Iris pigment epithelial cell (primary cell): ENCODE measurements at regions not wholly inside any gene's neighbourhood (a gene's known extent, or its start where the extent isn't known, plus 50 kb on each side); places are given as distances from the start of the nearest gene placed in this dataset.

Experiments
- DNase-seq: peaks from one replicate; pipeline ENCODE4 v3.0.0-alpha.2; 2011; ENCODE audit warnings: low read depth

DNA sequence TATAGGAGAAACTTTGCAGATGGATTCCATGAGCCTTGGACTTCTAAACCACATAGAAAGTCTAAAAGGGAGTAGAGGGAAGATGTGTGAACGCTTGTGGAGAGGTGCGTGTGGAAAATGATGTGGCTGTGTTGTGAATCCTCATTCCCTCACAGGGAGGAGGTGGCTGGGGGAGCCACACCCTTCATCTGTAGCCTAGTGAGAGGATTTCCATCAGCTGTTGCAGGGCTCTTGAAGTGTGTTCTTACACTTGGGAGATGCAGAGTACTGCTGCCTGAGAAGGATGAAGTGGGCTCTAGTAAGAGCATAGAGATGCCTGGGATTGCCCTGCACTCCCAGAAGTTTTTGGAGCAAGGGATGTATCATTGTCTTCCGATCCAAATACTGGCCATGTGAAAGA is 279.6 kb downstream of the QKI start:
- DNase-seq: no peak

GRCh38 chr6:163691049-163691448 is 276.5 kb downstream of the QKI start:
- no peak for DNase-seq

DNA sequence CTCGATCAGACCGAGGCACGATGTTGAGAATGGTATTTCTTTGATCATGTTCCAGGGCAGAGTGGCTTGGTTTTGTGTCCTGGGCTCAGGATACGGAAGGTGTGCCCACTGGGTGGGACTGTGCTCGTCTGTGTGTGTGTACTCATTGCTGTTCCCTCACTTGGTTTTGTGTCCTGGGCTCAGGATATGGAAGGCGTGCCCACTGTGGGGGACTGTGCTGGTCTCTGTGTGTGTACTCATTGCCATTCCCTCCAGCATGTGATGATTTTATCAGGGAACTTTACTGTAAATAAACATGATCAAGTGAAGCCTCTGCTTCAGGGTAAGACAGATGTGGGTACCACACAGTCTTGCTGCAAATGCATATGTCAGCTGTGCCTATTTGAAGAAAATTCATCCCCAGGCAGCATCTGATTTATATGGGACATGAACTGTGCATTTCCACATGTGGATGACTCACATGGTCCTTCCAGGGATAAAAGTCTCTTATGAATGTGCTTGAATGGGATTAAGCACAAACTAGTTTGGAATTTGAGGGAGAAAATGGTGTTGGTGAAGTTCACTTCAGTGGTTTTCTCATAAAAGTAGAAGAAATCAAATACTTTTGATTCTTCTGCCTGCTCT is 274.3 kb downstream of the QKI start:
- peak; percentile 9 for DNase-seq

GRCh38 chr6:163687075-163687474 is 272.6 kb downstream of the QKI start:
- DNase-seq: no peak

GRCh38 chr6:163686301-163686700 is 271.8 kb downstream of the QKI start:
- no peak for DNase-seq

DNA sequence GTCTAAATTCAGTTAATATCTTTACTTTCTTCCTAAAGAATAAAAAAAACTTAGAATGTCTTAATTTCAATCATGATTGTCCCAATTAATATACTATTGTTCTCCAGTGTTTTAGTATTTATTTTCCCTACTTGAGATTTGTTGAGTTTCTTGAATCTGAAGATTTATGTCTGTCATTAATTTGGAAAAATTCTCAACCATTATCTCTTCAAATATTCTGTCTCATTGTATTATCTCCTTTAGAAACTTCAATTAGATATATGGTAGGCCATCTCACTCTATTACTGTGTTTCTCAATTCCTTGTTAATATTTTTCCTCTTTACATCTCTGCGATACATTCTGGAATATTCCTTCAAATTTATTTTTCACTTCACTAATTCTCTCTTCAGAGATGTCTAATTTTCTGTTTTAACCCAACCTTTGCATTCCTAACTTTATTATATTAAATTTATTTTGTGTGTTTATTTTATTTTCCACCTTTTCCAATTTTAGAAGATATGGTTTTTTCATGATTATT is 268.6 kb downstream of the QKI start:
- no peak for DNase-seq

- peak; percentile 54 for DNase-seq
Measured at GRCh38 chr6:163679753-163680152, 265.2 kb downstream of the QKI start.

- no peak for DNase-seq
Measured at GRCh38 chr6:163679012-163679660, 264.6 kb downstream of the QKI start.

DNA sequence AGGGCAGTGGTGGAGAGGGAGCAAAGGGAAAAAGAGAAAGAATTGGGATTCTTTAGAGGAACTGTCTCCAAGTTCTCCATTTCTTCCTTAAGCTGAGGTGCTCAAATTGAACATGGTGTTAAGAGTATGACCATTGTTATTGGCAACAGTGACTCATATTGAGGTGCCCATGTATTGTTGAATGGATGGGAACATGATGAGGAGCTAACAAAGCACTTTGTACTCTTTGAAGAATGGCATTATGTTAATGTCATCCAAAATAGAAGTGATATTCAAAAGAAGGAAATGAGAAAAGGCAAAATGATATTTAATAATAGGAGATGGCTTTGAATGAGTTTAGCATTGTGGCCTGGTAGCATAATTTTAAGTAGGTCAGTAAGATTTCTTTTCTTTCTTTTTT is 261.1 kb downstream of the QKI start:
- no peak for DNase-seq

DNA sequence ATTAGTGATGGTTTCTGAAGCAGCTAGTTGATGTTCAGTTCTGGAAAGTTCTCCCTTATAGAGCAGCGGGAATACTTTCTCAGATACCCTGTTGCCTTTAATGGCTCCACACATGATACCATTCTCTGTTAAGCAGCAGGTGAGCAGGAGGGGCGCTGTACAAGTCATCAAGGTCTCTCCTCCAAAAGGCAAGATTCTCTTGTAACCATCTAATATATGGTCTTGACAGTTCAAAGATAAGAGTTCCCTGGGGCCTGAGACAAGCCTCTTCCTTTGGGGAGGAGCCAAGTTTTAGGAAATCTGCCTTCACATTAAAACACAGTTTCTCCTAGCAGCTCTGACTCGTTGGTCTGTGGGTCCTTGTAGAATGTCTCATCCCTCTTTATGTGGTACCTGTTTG is 258.2 kb downstream of the QKI start:
- DNase-seq: no peak

GRCh38 chr6:163671791-163672190 is 257.3 kb downstream of the QKI start:
- DNase-seq: no peak

- no peak for DNase-seq
Measured at GRCh38 chr6:163671355-163671754, 256.8 kb downstream of the QKI start.

- DNase-seq: no peak
Measured at GRCh38 chr6:163670336-163670735, 255.8 kb downstream of the QKI start.

- DNase-seq: no peak
Measured at GRCh38 chr6:163668061-163668426, 253.5 kb downstream of the QKI start.

- DNase-seq: peak; percentile 77
Measured at GRCh38 chr6:163667372-163668060, 253.0 kb downstream of the QKI start.

DNA sequence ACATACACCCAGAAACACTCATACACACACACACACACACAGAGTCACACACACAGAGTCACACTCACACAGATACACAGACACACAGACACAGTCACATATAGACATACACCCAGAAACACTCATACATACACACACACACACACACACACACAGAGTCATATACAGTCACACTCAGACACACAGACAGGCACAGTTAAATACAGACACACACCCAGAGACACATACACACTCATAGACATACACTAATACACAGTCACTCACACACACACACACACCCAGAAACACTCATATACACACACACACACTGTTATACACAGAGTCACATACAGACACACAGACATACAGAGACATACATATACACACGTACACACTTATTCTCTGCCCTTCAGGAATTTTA is 250.9 kb downstream of the QKI start:
- no peak for DNase-seq

GRCh38 chr6:163663575-163663974 is 249.1 kb downstream of the QKI start:
- no peak for DNase-seq

GRCh38 chr6:163662604-163663225 is 248.2 kb downstream of the QKI start:
- DNase-seq: no peak

DNA sequence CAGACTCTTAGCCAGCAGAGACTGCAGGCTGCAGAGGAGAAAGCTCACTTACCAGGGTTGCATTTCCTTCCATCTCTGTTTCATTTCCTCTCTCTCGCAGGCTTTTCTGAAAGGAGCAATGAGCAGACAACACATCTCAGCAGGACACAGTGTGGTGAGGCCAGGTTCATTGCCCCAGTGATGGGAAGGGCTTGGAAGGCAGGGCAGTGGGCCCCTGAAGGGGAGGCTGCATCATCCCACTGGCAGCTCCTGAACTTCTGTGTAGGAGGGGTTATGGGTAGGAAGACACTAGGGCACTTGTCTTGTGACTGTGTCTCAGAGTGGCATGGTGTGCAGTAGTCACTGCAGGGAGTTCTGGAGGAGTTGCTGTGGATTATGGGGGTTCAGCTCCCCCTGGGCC is 246.8 kb downstream of the QKI start:
- DNase-seq: no peak

- no peak for DNase-seq
Measured at GRCh38 chr6:163659803-163660202, 245.3 kb downstream of the QKI start.

DNA sequence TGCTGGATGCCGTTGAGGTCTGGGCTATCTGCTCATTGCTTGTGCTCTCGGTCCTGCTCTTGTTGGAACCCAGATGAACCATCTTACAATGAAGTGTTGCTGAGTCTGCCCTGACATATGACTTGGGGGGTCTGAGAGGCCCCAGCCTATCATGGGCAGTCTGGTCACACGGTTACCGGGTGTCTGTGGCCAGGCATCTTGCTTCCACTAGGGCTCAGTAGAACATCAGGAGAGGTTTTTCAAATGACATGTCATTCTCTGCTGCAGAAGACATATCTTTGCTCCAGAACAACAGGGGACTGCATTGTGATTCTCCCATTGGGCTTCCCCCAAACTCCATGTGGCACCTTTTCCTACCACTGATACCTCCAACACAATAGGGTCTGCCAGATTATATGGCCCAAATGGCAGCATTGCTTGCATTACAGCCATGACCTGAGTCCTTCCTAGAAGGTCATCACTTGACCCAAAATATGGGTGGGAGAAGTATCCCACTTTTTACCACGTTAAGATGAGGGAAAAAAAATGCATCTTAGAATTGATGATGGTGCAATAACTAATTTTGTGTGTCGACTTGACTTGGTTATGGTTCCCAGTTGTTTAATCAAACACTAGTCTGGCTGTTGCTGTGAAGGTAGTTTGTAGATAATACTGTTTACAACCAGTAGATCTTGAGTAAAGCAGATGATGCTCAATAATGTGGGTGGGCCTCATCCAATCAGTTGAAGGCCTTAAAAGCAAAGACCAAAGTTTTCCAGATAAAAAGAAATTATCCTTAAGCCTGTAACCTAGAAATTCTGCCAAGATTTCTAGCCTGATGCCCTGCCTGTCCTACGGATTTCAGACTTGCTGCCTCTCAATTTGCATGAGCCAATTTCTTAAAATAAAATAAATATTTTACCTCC is 241.0 kb downstream of the QKI start:
- DNase-seq: no peak
